SK-N-SH (cell line): ENCODE measurements at regions not wholly inside any gene's neighbourhood (a gene's known extent, or its start where the extent isn't known, plus 50 kb on each side); places are given as distances from the start of the nearest gene placed in this dataset.

Experiments
- CTCF ChIA-PET: fragments of 300-600, 350-600 bp; formaldehyde crosslinking; extraction: SDS; loops from one replicate; lab custom pipeline; 2021; lab: Yijun Ruan, JAX
- POLR2A ChIA-PET: fragments of 350-600 bp; sonication (Branson Sonifier 250); formaldehyde crosslinking; extraction: SDS; loops from one replicate; lab custom pipeline; 2020; ENCODE audit warnings: antibody characterized with exemption, inconsistent platforms; lab: Yijun Ruan, JAX
- DNase-seq: peaks from one replicate; pipeline ENCODE4 v3.0.0; 2012
- H2AFZ ChIP-seq: fragments of 200-600 bp; sonication (generic); 2 replicates; pipeline ENCODE4 v1.8.1; 2016; ENCODE audit warnings: antibody characterized with exemption, mild to moderate bottlenecking, low read depth
- H3F3A ChIP-seq: fragments of 200-600 bp; sonication (generic); replicated peaks from 2 replicates; pipeline ENCODE3; 2016; ENCODE audit warnings: antibody characterized with exemption, mild to moderate bottlenecking; ENCODE audit not compliant: insufficient read depth
- H3K27ac ChIP-seq, 2 experiments: fragments of 200-500 bp in 1 of 2; fragments of 200-600 bp in 1 of 2; sonication (Bioruptor generic) in 1 of 2; sonication (generic), shearing (Covaris generic) in 1 of 2; 2 replicates each; pipeline versions ENCODE4 v1.5.1 to v1.6.1; 2014 to 2016; ENCODE audit warnings: low read depth in 2 of 2, inconsistent platforms in 1 of 2, low read length in 1 of 2, mild to moderate bottlenecking in 1 of 2, mixed read lengths in 1 of 2
- H3K27me3 ChIP-seq: fragments of 200-600 bp; sonication (generic), shearing (Covaris generic); 2 replicates; pipeline ENCODE4 v1.6.1; 2016; ENCODE audit warnings: mixed run types; ENCODE audit not compliant: insufficient read depth
- H3K36me3 ChIP-seq, 2 experiments: fragments of 200-500 bp in 1 of 2; fragments of 200-600 bp in 1 of 2; sonication (Bioruptor generic) in 1 of 2; sonication (generic) in 1 of 2; replicated peaks in 1 of 2; 2 replicates each; pipeline versions ENCODE3 to v1.5.1; 2014 to 2016; ENCODE audit warnings: low read length in 1 of 2, mild to moderate bottlenecking in 1 of 2; ENCODE audit not compliant: insufficient read depth in 2 of 2, control insufficient read depth in 1 of 2
- H3K4me1 ChIP-seq, 2 experiments: fragments of 200-500 bp in 1 of 2; fragments of 200-600 bp in 1 of 2; sonication (Bioruptor generic) in 1 of 2; sonication (generic), shearing (Covaris generic) in 1 of 2; 2 replicates each; pipeline versions ENCODE4 v1.5.1 to v1.6.1; 2014 to 2016; ENCODE audit warnings: low read depth in 1 of 2, low read length in 1 of 2, mixed run types in 1 of 2; ENCODE audit not compliant: insufficient read depth in 2 of 2, control insufficient read depth in 1 of 2
- H3K4me2 ChIP-seq: fragments of 200-600 bp; sonication (generic), shearing (Covaris generic); 2 replicates; pipeline ENCODE4 v1.6.1; 2017; ENCODE audit warnings: mixed run types
- H3K4me3 ChIP-seq, 2 experiments: fragments of 200-500 bp in 1 of 2; fragments of 200-600 bp in 1 of 2; sonication (Bioruptor generic) in 1 of 2; sonication (generic), shearing (Covaris generic) in 1 of 2; 2 replicates each; pipeline versions ENCODE4 v1.5.1 to v1.8.1; 2014 to 2016; ENCODE audit warnings: low read depth in 2 of 2, inconsistent platforms in 1 of 2, low read length in 1 of 2, mild to moderate bottlenecking in 1 of 2, mixed read lengths in 1 of 2, moderate library complexity in 1 of 2
- H3K79me2 ChIP-seq: fragments of 200-600 bp; sonication (generic); 2 replicates; pipeline ENCODE4 v1.8.1; 2017; ENCODE audit warnings: mild to moderate bottlenecking; ENCODE audit not compliant: insufficient read depth
- H3K9ac ChIP-seq: fragments of 200-600 bp; sonication (generic); 2 replicates; pipeline ENCODE4 v1.6.1; 2017; ENCODE audit warnings: mixed run types
- H3K9me2 ChIP-seq: fragments of 200-600 bp; sonication (generic); 2 replicates; pipeline ENCODE4 v1.6.1; 2017; ENCODE audit warnings: mixed run types
- H3K9me3 ChIP-seq: fragments of 200-600 bp; sonication (generic); 2 replicates; pipeline ENCODE4 v1.6.1; 2017; ENCODE audit warnings: mixed run types, mild to moderate bottlenecking, moderate library complexity
- H4K20me1 ChIP-seq: fragments of 200-600 bp; sonication (generic); 2 replicates; pipeline ENCODE4 v1.6.1; 2017; ENCODE audit warnings: mild to moderate bottlenecking, mixed run types; ENCODE audit not compliant: insufficient read depth
- CHD2 ChIP-seq: fragments of 150-350 bp; IDR thresholded peaks from 2 replicates; pipeline ENCODE4 v1.6.1; 2018; ENCODE audit warnings: low read length; ENCODE audit not compliant: partially characterized antibody
- FOSL2 ChIP-seq: IDR thresholded peaks from 2 replicates; pipeline ENCODE4 v1.4.0; 2012; ENCODE audit warnings: low read depth, mild to moderate bottlenecking, moderate library complexity, borderline replicate concordance
- FOXM1 ChIP-seq: IDR thresholded peaks from 2 replicates; pipeline ENCODE4 v1.4.0; 2012; ENCODE audit warnings: low read depth, mild to moderate bottlenecking
- NFIC ChIP-seq: IDR thresholded peaks from 2 replicates; pipeline ENCODE4 v1.4.0; 2012; ENCODE audit warnings: borderline replicate concordance
- RFX5 ChIP-seq: IDR thresholded peaks from 2 replicates; pipeline ENCODE4 v1.6.1; 2012; ENCODE audit warnings: mild to moderate bottlenecking, improper control_type of control experiment, low read length
- RXRA ChIP-seq: IDR thresholded peaks from 2 replicates; pipeline ENCODE4 v1.4.0; 2012; ENCODE audit warnings: low read depth, mild to moderate bottlenecking, borderline replicate concordance
- SIN3A ChIP-seq: IDR thresholded peaks from 2 replicates; pipeline ENCODE4 v1.6.1; 2012; ENCODE audit warnings: low read depth, mild to moderate bottlenecking, low read length, moderate library complexity, borderline replicate concordance
- SMC3 ChIP-seq: IDR thresholded peaks from 2 replicates; pipeline ENCODE4 v1.6.1; 2012; ENCODE audit warnings: low read depth, low read length, improper control_type of control experiment
- TEAD4 ChIP-seq: IDR thresholded peaks from 2 replicates; pipeline ENCODE4 v1.4.0; 2012; ENCODE audit warnings: mild to moderate bottlenecking, borderline replicate concordance; ENCODE audit not compliant: insufficient read depth
- USF2 ChIP-seq: fragments of 150-350 bp; IDR thresholded peaks from 2 replicates; pipeline ENCODE4 v1.6.1; 2017; ENCODE audit warnings: antibody characterized with exemption, low read length, low read depth, borderline replicate concordance
- WGBS: methylation state at CpG from one replicate; pipeline ENCODE4 v1.1.6; 2017; ENCODE audit warnings: low lambda C conversion rate; 5-methylcytosine and 5-hydroxymethylcytosine counted together
- TF ChIP-seq, protein P1 (sequence below): IDR thresholded peaks from 2 replicates; pipeline ENCODE4 v1.4.0; 2012; ENCODE audit warnings: low read depth, borderline replicate concordance
- TF ChIP-seq, protein P2 (sequence below): IDR thresholded peaks from 2 replicates; pipeline ENCODE4; 2012

DNA sequence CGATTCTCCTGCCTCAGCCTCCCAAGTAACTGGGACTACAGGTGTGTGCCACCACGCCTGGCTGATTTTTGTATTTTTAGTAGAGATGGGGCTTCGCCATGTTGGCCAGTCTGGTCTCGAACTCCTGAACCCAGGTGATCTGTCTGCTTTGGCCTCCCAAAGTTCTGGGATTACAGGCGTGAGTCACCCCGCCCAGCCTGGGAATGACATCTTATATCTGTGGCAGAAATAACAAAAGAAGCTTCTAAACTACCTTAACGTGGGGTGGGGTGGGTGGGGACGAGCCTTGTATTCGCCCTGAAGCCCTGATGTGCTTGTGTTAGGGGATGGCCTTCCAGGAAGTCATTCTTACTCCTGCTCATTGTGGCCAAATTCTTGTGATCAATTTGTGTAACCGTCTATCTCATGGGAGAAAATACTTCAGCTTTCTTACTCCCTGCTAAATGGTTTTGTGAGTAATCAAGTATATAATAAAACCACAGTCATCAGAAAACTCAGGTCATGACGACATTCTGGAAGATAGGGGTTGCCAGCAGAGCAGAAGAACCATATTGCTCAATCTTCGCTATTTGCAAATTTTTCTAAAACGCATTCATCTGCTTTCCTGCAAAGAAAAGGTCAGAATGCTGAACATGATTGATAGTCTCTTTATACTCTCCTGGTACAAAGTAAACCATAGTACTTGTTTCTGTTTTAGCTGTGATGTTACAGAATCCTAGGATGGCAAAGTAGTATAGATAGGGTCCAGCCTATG is 63.2 kb downstream of the DIRAS3 start (continued):
- TF ChIP-seq, protein P1, sequence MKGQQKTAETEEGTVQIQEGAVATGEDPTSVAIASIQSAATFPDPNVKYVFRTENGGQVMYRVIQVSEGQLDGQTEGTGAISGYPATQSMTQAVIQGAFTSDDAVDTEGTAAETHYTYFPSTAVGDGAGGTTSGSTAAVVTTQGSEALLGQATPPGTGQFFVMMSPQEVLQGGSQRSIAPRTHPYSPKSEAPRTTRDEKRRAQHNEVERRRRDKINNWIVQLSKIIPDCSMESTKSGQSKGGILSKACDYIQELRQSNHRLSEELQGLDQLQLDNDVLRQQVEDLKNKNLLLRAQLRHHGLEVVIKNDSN = no peak
- TF ChIP-seq SMC3 = no peak
- TF ChIP-seq FOXM1 = no peak
- TF ChIP-seq FOSL2 = peak; percentile 36; the same call in 1 of the 2 replicates
- 0 out of 2 replicates have a peak, but pooled peaks have one; percentile 21 for TF ChIP-seq NFIC
- no peak for TF ChIP-seq RFX5
- no peak; the same call in 1 of the 2 replicates for TF ChIP-seq TEAD4
- TF ChIP-seq SIN3A = no peak
- TF ChIP-seq USF2 = no peak

GRCh38 chr1:67983867-67984266 is 66.6 kb downstream of the DIRAS3 start:
- no peak overlapping the region for H3K4me2 ChIP-seq
- H3K9me3 ChIP-seq = no peaks in the 10 kb centered on the region
- no peak overlapping the region for H3K4me3 ChIP-seq
- WGBS = 83% methylated on average over 1 of the region's 1 CpG
- TF ChIP-seq NFIC (peak; percentile 55), RXRA (no peak), CHD2 (no peak)
- TF ChIP-seq, protein P2, sequence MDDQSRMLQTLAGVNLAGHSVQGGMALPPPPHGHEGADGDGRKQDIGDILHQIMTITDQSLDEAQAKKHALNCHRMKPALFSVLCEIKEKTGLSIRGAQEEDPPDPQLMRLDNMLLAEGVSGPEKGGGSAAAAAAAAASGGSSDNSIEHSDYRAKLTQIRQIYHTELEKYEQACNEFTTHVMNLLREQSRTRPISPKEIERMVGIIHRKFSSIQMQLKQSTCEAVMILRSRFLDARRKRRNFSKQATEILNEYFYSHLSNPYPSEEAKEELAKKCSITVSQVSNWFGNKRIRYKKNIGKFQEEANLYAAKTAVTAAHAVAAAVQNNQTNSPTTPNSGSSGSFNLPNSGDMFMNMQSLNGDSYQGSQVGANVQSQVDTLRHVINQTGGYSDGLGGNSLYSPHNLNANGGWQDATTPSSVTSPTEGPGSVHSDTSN = peak; percentile 62
- DNase-seq = no peak
- H4K20me1 ChIP-seq = no peaks in the 10 kb centered on the region
- H3K27me3 ChIP-seq = no peaks in the 10 kb centered on the region
- H3K27ac ChIP-seq = peak overlapping the region in 1 of 2 experiments; percentile 45; a peak in 2 of 4 replicates
- H3K36me3 ChIP-seq = no peaks in the 10 kb centered on the region
- no peaks in the 10 kb centered on the region for H3K9me2 ChIP-seq
- CTCF ChIA-PET = interaction anchor here (1.2 kb wide), 1 partner anchor 64 kb away, joined by 3 read pairs; no protein-coding TSS in a partner anchor
- peaks cover 27% of the 10 kb centered on the region for H3F3A ChIP-seq
- peaks cover 0 to under 1% of the 10 kb centered on the region in 2 experiments; a peak in 1 of 4 replicates for H3K4me1 ChIP-seq
- no peak overlapping the region for H3K9ac ChIP-seq
- H3K79me2 ChIP-seq = no peaks in the 10 kb centered on the region
- H2AFZ ChIP-seq = no peak overlapping the region
- POLR2A ChIA-PET = no interaction called here
